Loucy (cell line): ENCODE measurements at regions not wholly inside any gene's neighbourhood (a gene's known extent, or its start where the extent isn't known, plus 50 kb on each side); places are given as distances from the start of the nearest gene placed in this dataset.

Source experiments
- EZH2phosphoT487 ChIP-seq: fragments of 200-600 bp; IDR thresholded peaks from 2 replicates; pipeline ENCODE4 v1.6.1; 2018; ENCODE audit warnings: antibody characterized with exemption, mild to moderate bottlenecking, moderate library complexity, borderline replicate concordance
- TF ChIP-seq, protein P1 (sequence below): fragments of 200-600 bp; sonication (generic); conservative IDR thresholded peaks from 2 replicates; pipeline ENCODE4 v1.5.1; 2014; ENCODE audit warnings: mild to moderate bottlenecking, antibody characterized with exemption, low read length

DNA sequence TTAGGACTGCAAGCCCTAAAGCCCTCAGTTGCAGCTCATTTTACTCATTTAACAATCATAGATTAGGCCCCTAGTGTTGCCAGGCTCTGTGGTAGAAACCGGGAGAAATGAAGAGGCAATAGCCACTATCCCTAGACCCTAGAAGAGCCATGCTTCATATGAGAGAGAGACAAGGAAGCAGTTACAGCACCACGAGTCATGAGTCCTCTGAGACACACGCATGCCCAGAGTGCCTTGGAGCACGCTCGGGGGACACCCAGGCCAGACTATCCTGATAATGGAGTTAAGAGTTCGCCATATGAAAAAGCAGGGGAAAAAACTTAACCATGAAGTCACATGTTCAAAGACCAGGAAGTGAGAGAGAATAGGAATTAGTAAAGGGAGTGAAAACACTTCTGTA is 321.5 kb upstream of the PKDCC start:
- TF ChIP-seq, protein P1, sequence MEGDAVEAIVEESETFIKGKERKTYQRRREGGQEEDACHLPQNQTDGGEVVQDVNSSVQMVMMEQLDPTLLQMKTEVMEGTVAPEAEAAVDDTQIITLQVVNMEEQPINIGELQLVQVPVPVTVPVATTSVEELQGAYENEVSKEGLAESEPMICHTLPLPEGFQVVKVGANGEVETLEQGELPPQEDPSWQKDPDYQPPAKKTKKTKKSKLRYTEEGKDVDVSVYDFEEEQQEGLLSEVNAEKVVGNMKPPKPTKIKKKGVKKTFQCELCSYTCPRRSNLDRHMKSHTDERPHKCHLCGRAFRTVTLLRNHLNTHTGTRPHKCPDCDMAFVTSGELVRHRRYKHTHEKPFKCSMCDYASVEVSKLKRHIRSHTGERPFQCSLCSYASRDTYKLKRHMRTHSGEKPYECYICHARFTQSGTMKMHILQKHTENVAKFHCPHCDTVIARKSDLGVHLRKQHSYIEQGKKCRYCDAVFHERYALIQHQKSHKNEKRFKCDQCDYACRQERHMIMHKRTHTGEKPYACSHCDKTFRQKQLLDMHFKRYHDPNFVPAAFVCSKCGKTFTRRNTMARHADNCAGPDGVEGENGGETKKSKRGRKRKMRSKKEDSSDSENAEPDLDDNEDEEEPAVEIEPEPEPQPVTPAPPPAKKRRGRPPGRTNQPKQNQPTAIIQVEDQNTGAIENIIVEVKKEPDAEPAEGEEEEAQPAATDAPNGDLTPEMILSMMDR: no peak
- TF ChIP-seq EZH2phosphoT487: no peak
